SH-SY5Y (cell line): ENCODE measurements at regions not wholly inside any gene's neighbourhood (a gene's known extent, or its start where the extent isn't known, plus 50 kb on each side); places are given as distances from the start of the nearest gene placed in this dataset.

ENCODE experiments used
- GATA2 ChIP-seq: IDR thresholded peaks from 2 replicates; pipeline ENCODE4 v1.6.1; 2011; ENCODE audit warnings: mild to moderate bottlenecking, low read depth, low read length
- GATA3 ChIP-seq: IDR thresholded peaks from 2 replicates; pipeline ENCODE4 v1.6.1; 2011; ENCODE audit warnings: low read depth, mild to moderate bottlenecking, low read length, moderate library complexity

GRCh38 chr1:37125295-37125694 is 91.0 kb upstream of the GRIK3 start:
- TF ChIP-seq GATA3: no peak
- TF ChIP-seq GATA2: no peak
